Suppressor macrophage treated with lipopolysaccharide for 1 hour (primary cell): ENCODE measurements at regions not wholly inside any gene's neighbourhood (a gene's known extent, or its start where the extent isn't known, plus 50 kb on each side); places are given as distances from the start of the nearest gene placed in this dataset.
"Not testable (repeated sequence)": the region's sequence is repeated elsewhere in the genome, so short reads cannot be mapped to it uniquely, and the experiment has no call there.

Experiments
- DNase-seq, 3 donors: peaks; one replicate each; pipeline ENCODE4 v3.0.0-alpha.2; 2020 to 2022

DNA sequence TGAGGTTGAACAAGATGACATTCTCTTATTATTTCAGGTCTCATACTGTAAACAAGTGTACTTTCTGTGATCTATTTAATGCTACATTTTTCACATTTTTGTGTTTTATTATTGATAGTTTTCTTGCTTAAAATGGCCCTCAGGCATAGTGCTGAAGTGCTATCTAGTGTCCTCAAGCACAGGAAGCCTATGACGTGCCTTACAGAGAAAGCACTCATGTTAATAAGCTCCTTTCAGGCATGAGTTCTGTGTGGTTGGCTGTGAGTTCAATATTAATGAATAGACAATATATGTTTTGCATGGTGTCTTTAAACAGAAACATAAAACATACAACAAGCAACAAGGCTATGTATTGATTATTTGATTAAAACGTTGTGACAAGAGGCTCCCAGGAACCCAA lies 450.1 kb downstream of the PLK2 start:
- DNase-seq, result no peak

DNA sequence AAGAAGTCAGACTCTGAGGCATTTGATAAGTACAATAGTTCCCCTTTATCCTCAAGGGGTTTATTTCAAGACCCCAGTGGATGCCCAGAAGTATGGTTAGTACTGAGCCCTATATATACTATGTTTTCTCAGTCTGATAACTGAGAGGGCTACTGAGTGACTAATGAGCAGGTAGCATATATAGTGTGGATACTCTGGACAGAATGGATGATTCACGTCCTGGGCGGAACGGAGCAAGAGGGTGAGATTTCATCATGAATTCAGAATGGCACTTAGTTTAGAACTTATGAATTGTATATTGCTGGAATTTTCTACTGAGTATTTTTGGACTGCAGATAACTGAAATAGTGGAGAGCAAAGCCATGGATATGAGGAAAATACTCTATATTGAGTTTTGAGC lies 457.6 kb downstream of the PLK2 start:
- no peak for DNase-seq

DNA sequence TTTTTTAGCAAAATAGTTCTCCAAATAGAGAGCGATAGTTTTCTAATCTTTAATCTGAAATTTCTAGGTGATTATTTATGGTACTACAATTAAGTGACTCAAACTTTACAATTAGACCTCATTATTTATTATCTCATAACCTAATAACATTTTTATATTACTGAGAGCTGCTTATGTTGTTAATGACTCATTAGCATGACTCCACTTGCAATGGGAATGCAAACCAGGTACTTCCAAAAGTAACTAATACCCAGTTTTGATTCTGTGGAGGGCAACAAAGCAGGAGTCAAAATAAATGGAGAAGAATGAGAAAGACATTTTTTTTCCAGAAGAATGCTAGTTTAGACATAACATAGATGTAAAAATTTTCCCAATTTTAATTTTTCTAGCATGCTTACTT lies 466.0 kb downstream of the PLK2 start:
- no peak for DNase-seq

DNA sequence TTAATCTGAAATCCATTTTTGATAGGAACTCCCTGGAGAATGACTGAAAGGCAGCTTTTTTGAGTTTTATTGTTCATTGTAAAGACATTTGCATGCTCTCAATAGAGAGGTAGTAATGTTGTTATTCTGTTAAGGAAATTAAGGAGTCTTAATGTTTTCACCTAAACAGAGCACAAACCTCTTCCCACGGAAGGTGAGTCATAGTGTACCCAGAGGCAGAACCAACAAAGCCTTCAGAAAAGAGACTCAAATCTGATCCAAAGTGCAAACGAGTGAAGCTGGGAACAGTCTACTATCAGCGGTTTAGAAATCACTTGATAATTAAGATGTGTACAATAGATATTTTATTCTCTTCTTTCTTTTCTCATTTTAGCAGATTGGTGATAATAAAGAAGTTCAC lies 470.5 kb downstream of the PLK2 start:
- DNase-seq, result no peak

DNA sequence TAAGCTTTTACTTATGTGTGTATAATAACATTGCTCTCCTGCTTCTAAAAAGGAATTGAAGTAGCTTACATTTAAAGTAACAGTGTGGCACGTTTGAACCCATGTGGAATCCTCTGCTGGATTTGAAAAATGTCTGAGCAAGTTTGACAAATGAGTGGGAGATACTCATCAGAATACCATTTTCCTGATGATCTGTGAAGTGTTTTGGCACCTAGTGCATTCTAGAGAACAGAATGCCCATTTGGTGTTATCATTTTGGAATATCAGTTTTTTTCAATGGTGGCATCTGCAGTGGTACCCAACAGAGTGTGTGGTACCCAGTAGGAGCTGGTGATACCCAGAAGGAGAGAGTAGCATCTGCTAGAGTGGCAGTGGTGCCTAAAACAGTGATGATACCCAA lies 471.1 kb downstream of the PLK2 start:
- DNase-seq, result no peak

DNA sequence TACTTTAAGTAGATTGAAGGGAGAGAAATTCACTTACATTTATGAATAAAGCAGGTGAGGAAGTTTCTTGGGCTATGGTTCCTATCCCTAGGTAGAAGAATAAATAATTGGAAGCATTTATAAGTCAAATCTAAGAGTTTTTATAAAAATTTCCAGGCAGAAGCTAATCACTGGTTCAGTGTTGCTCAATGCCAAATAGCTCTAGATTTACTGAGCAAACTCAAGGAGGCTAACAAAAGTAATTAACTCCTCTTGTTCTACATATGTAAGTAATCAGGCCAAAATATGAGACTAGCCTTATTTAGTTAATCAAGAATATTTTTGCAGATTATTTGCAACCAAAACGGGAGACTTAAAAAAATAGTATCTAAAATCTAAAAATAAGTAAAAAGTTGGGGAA lies 472.3 kb downstream of the PLK2 start:
- DNase-seq, result no peak

DNA sequence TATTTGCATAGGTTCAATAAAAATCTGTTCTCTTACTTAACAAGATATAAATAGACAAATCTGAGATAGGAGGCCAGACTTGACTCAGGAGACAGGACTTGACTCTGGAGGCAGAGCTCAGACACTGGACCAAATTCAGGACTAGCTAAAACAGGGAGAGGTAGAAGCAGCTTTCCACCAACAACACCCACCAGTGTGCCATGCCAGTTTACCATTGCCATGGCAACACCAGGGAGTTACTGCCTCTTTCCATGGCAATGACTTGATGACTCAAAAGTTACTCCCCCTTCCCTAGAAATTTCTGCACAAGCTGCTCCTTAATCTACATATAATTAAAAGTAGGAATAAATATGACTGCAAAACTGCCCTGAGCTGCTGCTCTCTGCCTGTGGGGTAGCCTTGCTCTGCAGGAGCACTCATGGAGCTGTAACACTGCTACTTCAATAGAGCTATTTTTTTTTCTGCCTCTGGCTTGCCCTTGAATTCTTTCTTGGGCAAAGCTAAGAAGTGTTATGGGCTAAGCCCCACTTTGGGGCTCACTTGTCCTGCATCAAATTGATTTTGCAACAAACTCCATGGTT lies 473.0 kb downstream of the PLK2 start:
- DNase-seq, result peak in 1 of 3 donors; percentile 0

DNA sequence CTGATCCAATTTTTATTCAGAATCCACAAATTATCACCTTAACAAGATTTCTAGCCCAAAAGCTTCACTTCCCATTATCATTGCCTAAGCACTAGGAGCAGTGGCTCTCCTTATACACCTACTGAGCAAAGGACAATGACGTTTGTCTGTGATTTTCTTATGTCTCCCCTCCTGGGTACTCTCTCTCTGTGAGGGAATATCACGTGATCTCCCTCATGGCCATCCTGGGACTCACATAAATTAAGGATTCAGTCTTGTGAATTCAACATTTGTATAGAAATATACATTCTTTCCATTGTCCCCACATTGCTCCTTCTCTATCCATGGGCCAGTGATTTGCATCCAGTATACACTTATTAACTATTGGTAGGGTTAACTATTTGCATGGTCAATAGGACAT lies 476.5 kb downstream of the PLK2 start:
- DNase-seq, result no peak

DNA sequence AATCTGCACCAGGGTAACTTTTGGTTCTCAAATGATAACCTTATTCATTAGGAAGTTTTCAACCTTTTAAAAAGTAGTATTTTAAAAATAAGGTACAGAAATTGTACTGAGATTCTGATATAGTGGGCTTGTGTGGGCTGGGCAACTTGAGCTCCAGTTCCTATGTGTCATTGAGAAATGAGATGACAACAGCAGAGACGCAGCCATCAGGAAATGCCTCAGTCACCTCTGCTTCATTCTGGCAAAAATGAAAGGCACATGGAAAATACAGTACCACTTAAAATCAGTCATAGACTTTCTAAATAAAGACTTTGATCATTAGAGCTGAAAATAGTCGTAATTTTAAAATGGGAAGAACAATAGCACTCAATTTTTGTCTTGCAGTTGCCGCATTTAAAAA lies 480.2 kb downstream of the PLK2 start:
- no peak for DNase-seq

DNA sequence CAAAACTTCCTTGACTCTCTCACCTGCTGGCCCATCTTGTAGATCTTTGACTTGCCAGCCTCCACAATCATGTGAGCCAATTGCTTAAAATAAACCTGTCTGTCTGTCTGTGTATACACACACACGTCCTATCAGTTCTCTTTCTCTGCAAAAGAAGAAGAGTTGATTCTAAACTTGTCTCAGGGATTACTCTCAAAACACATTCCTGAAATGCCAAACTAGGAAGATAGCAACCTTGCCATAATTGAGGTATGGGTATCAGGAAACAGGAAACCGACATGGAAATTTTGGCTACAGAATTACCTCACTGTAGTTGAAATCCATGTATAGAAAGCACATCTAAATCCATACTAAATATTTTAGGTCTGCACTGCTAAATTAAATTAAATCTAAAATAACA lies 483.4 kb downstream of the PLK2 start:
- no peak for DNase-seq

DNA sequence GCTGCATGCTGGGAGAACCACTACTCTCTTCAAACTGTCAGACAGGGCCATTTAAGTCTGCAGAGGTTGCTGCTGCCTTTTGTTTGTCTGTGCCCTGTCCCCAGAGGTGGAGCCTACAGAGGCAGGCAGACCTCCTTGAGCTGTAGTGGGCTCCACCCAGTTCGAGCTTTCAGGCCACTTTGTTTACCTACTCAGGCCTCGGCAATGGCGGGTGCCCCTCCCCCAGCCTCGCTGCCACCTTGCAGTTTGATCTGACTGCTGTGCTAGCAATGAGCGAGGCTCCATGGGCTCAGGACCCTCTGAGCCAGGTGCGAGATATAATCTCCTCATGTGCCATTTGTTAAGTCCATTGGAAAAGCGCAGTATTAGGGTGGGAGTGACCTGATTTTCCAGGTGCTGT lies 487.8 kb downstream of the PLK2 start:
- not testable (repeated sequence) for DNase-seq

DNA sequence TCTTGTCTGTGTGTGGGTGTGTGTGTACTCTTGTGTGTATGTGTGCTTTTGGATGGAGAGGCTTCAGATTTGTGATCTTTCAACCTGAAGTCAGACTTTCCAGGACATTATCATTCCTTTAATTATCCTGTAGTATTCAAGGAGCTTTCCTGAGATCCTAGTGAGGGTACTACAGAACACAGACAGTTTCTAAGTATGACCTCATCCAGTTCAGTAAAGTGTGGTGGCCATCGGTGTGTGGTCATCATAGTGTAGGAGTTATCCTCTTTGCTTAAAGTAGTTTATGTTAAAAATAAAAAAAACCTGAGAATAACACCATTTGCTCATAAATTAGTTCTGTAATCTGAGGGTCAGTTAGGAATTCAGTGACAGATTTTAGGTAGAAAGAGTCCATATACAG lies 478.0 kb upstream of the ACTBL2 start:
- DNase-seq, result no peak

DNA sequence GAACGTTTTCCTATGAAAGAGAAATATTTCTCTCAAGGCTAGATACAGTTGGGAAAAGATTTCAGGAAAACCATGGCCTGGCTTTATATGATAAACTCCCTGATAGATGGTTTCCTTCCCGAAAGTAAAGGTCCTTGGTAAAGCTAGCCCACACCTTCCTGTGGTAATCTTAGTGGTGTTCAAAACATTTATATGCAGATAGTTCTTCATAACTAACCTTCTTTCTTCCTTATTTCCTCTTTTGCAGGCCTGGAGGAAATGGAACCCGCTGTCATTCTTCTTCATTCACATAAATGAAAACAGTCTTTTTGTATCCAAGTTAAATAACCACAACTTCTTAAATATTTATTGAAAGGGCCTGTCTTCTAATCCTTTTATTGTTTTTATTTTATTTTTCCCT lies 474.0 kb upstream of the ACTBL2 start:
- DNase-seq, result peak in 1 of 3 donors; percentile 1

DNA sequence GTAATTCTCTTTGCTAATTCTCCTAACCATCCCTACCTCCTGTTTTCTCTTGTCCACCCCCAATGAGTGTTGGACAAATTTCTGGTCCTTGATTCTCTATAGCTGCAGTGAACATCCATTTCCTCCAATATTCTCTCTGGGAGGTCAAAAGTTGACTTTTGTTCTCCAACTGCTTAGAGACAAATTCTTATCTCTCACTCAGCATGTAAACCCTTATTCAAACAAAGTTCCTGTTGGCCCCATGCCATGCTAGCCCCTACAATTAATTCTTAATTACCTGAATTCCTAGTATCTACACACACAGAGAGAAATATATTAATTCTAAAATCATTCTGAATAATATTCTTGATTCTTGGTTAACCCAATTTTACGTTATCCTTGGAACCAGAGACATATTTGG lies 472.9 kb upstream of the ACTBL2 start:
- DNase-seq, result no peak

DNA sequence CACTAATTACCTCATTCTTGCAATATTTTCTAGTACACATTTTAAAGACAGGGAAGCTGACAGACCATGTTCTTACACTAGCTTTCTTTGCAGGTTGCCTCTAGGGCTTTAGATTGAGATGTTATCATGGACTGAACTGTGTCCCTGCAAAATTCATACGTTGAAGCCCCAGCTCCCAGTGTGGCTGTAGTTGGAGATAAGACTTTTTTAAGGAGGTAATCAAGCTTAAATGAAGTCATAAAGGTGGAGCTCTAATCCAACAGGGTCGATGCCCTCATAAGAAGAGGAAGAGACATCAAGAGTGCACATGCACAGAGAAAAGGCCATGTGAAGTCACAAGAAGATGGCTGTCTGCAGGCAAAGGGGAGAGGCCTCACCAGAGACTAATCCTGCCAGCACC lies 471.2 kb upstream of the ACTBL2 start:
- no peak for DNase-seq

DNA sequence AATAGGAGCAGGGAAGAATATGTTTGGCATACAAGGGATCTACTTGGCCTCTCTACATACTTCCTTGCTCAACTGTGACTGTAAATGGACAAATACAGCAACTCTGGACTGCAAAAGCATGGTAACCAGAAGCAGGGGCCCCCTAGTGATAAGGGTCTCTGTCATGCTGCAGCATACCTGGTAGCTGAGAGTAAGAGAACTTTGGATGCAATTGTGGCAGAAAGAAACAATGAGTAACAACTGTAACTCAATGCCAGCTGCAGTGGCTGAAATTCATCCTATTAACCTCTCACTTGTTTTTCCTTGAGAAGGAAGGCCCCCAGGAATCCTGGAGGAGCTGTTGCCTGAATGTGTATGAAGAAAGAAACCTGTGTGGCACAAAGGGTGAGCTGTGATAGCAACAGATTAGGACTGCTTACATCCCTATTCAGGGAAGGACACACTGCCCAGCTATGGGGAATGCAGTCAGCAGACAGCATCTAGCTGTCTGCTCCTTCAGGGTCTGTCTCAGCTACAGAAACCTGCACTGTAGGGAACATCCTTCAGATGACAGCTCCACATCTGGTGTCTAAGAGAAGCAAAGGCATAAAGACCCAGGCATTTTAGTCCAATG lies 468.1 kb upstream of the ACTBL2 start:
- DNase-seq, result no peak

DNA sequence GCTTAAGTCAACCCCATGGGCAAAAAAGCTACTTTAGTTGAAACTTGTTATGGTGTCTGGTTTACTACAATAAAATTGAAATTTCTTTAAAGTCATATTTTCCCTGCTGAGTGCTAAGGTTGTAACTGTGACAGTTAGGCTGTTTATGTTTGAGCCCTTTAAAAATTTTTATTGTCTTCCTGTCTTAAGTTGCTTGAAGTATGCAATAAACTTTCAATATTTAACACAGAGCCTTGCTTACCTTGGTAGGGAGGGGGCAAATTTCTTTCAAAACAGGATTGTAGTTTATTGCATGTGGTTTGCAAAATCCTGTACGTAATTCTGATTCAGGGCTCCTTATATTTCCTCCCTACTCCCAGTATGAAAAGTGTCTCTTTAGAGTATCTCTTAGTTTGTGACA lies 465.5 kb upstream of the ACTBL2 start:
- DNase-seq, result no peak

DNA sequence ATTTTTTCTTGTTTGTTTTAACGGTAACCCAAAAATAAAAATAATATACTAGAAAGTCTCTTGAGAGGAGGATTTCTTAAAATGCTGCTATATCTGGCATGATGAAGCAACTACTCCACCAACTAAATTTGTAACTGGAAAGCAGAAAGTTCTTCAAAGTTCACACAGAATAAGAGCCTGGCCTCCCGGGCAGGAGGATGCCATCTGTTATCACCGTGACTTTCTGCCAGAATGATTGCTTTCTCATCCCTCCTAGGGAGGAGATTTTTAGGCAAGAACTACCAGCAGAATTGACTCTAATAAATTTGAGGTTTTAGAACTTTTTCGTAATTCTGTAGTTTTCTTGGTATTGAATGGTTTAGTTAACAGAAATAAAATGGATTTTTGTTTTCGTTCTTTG lies 464.6 kb upstream of the ACTBL2 start:
- no peak for DNase-seq

DNA sequence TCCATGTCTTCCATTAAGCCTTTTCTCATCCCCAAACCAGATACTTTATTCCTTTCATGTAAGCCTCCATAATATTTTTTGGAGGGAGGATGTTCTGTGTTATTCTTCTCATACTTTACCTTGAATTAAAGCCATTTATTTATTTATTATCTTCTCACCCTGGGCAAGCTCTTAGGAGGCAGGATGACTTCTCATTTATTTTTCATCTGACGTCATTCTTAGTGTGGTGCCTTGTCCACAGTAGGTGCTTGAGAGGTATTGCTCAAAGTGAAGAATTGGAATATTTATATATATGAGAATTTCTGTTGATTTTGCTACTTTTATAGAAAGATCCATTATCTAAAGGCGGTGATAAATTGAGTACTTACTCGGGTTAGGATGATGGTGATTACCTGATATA lies 458.3 kb upstream of the ACTBL2 start:
- no peak for DNase-seq

DNA sequence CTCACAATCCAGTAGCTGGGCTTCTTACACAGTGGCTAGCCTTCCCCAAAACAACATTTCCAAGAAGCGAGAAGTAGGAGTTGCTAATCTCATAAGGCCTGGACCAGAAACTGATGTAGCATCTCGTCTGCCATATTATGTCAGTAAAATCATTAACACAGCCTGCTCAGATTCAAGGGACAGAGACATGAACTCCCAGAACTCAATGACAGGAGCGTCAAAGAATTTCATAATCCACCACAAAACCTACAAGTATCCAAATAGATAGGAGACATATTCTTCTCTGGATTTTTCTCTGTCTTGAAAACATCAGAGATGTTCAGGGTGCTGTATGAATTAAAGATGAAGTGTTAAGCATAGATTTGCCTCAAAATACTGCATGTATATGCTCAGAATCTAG lies 457.6 kb upstream of the ACTBL2 start:
- DNase-seq, result no peak

DNA sequence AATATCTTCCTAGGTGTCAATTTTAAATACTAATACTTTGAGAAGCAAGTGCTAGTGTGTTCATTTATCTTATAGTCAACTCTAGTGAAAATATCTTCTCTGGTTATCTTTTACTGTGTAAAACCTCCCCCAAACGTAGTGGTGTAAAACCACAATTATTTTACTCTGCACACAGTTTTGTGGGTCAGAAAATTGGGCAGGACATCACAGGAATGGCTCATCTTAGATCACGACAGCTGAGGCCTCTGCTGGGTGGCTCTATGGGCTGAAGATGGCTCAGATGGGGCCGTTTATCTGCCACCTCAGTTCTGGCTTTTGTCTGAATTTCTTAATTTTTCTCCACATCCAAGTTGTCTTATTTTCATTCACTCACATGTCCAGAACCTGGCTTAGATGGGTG lies 457.2 kb upstream of the ACTBL2 start:
- DNase-seq, result no peak

DNA sequence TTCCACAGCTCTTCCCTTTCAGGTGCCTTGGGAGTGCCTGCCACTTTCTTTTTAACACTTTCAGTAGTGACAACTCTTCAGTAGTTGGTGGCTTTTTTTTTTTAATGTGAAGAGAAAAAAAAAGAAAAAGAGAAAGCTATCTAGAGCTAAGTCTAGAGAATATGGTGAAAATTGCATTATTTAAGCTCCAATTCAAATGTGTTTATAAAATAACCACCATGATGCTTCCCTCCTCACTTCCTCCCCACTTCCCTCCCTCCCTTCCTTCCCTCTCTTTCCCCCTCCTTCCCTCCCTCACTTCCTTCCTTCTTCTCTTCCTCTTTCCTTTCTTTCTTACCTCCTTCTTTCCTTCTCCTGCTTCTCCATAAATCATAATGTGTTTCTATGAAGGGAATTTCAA lies 456.7 kb upstream of the ACTBL2 start:
- DNase-seq, result no peak

DNA sequence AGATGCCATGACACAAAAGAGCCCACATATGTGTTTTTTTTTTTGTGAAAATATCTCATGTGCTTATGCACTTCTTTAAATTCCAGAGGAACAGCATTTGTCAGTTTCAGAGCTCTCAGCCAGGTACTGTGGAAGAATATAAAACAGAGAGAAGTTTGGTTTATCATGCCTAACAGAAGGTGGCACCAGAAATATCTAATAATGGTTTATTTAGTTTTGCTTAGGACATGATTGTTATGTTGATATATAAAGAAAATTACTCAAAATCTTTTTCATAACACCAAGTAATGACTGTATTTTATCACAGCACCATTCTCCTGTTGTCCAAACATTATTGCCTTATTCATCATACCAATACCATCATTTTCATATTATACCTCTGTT lies 455.6 kb upstream of the ACTBL2 start:
- DNase-seq, result no peak

DNA sequence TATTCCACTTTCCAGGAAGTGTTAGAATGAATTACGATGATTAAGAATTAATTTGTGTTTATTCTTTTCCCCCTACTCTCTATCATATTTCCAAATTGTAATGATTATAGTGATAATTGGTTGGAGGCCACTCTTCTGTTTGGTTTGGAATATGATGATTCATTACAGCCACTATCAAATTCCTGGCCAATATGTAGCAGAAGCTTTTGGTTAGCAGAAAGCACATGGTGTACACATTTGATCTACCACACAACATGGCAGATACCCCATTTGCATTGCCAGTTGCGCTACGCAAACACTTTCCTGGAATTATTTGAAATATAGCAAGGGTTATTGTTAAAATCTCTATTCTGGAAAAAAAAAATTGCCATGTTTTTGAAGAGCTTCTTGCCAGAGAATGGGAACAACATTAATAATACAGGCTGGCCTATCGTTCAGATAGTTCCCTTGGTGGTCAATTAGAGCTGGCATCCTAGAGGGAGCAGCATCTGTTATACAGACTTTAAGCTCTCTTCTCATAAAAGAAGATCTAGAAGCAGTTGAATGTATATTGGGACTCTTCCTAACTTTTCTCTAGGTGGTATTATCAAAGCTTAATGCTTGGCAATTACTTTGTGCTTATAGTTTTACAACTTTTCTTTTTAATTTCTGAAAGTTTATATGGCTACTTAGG lies 455.0 kb upstream of the ACTBL2 start:
- no peak for DNase-seq

DNA sequence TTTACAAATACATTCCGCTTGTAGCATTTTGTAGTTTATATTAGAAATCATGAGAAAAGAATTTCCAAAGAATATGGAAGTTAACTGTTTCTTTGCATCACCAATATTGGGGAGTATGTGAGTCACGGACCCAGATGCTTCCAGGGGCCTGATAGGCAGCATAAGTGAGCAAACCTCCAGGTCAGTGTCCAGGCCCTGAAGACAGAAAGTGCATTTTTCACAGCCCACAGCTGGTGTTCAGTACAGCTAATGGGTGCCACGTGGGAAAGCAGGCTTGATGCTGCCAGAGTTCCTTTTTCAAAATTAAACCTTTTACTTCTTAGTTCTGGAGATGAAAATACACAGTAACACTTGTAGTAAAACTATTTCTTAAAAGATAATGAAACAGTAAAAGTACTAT lies 454.4 kb upstream of the ACTBL2 start:
- no peak for DNase-seq
